Heart left ventricle (tissue), 16 donors: ENCODE measurements at regions not wholly inside any gene's neighbourhood (a gene's known extent, or its start where the extent isn't known, plus 50 kb on each side); places are given as distances from the start of the nearest gene placed in this dataset.

Experiments
- ATAC-seq, 4 donors: fragments of 200-7000 bp; cut with Tn5 transposase; one replicate each; pipeline ENCODE4 v1.9.1; 2020 to 2022; ENCODE audit warnings: moderate library complexity in 4 of 4, mild to moderate bottlenecking in 3 of 4, moderate number of reproducible peaks in 1 of 4
- DNase-seq, 5 donors: peaks; one replicate each; pipeline ENCODE4 v3.0.0-alpha.2; 2020
- H3K27ac ChIP-seq, 12 donors: fragments of 200-600 bp; sonication (generic) in 4 of 12; one replicate each; pipeline versions ENCODE4 v1.5.0 to v1.8.0; 2016 to 2022; ENCODE audit warnings: mild to moderate bottlenecking in 2 of 12
- H3K27me3 ChIP-seq, 9 donors: fragments of 200-600 bp; sonication (generic) in 2 of 9; one replicate each; pipeline versions ENCODE4 v1.5.1 to v1.8.0; 2016 to 2022; ENCODE audit warnings: mild to moderate bottlenecking in 3 of 9
- H3K36me3 ChIP-seq, 9 donors: fragments of 200-600 bp; sonication (generic) in 2 of 9; one replicate each; pipeline versions ENCODE4 v1.5.0 to v1.8.0; 2018 to 2022; ENCODE audit warnings: mild to moderate bottlenecking in 2 of 9
- H3K4me1 ChIP-seq, 12 donors: fragments of 200-600 bp; sonication (generic) in 4 of 12; one replicate each; pipeline versions ENCODE4 v1.5.0 to v1.8.0; 2016 to 2022; ENCODE audit warnings: mild to moderate bottlenecking in 3 of 12
- H3K4me3 ChIP-seq, 12 donors: fragments of 200-600 bp; sonication (generic) in 4 of 12; one replicate each; pipeline versions ENCODE4 v1.5.0 to v1.8.0; 2017 to 2022; ENCODE audit warnings: mild to moderate bottlenecking in 9 of 12, moderate library complexity in 4 of 12
- H3K9me3 ChIP-seq, 12 donors: fragments of 200-600 bp; sonication (generic) in 4 of 12; one replicate each; pipeline versions ENCODE4 v1.5.0 to v1.8.0; 2016 to 2022; ENCODE audit warnings: mild to moderate bottlenecking in 1 of 12
- CTCF ChIP-seq, 12 donors: fragments of 200-600 bp; sonication (generic) in 4 of 12; IDR thresholded peaks; one replicate each; pipeline versions ENCODE4 v1.5.0 to v1.8.0; 2018 to 2022; ENCODE audit warnings: antibody characterized with exemption in 12 of 12, mild to moderate bottlenecking in 5 of 12
- POLR2A ChIP-seq, 2 donors: fragments of 450-650 bp; IDR thresholded peaks; one replicate each; pipeline ENCODE4 v1.6.1; 2017; ENCODE audit warnings: antibody characterized with exemption in 2 of 2, mild to moderate bottlenecking in 2 of 2, moderate library complexity in 2 of 2
- WGBS, 4 donors: extraction: QIAGEN DNeasy Blood & Tissue Kit in 2 of 4; methylation state at CpG; one replicate each; pipeline versions ENCODE4 v1.1.5 to v1.1.7; 2013 to 2018; 5-methylcytosine and 5-hydroxymethylcytosine counted together
- intact Hi-C, 10 donors: fragments of 100-400 bp; cut with DNase I; formaldehyde crosslinking; loops; one replicate each; pipeline versions ENCODE4 v1.11.1 to v1.14.2; 2022
- donor health status: ischemic (EF 13 %, LVEDD 7.1; RV severe dilation, severe dysfunction).
- donor health status: healthy with polysubstance abuse.
- donor health status: DM: no; HTN: yes; CAD: no.
- donor health status: DM: no; HTN: no; CAD: no.
- donor health status: ischemic (EF 25% LVEDD 6.9; RV normal size, moderate dysfunction).
- donor health status: ischemic (EF 25% LVEDD 5.7; RV mildly dilated, moderate dysfunction).
- donor health status: healthy.
- donor health status: DM: yes; HTN: yes; CAD: no.
- donor health status: ischemic (EF 35%, LVEDD 5.7; RV mildly dilated, moderate dysfunction).
- donor health status: nonischemic (EF 11% LVEDD 7.7; RV severe dilation, severe dysfunction).
- donor health status: DM: yes; HTN: yes; CAD: no.
- donor health status: PGD.
- donor health status: ischemic (EF 29% LVEDD 5.4; RV normal size, mild dysfunction).
- donor health status: nonischemic (EF 23%, LVEDD 6.1; RV moderate dilation, normal function).

- Histone ChIP-seq H3K27ac (no peak overlapping the region), H3K9me3 (peaks cover 0 to 32% (median 0%) of the 10 kb centered on the region in 12 donors), H3K36me3 (no peaks in the 10 kb centered on the region), H3K4me3 (no peak overlapping the region), H3K27me3 (no peaks in the 10 kb centered on the region), H3K4me1 (peaks cover 0 to 4% (median 0%) of the 10 kb centered on the region in 12 donors)
- WGBS, 4 donors = 83 to 97% (median 90%) methylated on average over 2 of the region's 2 CpGs
- TF ChIP-seq CTCF (IDR thresholded peaks at IDR 0.05) = no peak
- no peak for TF ChIP-seq POLR2A (IDR thresholded peaks at IDR 0.05)
- ATAC-seq (no peak), DNase-seq (no peak)
- intact Hi-C loops = no loop called here
Observed at GRCh38 chrX:40285876-40286275, 188.1 kb upstream of the BCOR start.

- ATAC-seq (no peak), DNase-seq (no peak)
- WGBS, 4 donors = 52 to 94% (median 78%) methylated on average over 1 of the region's 1 CpG
- H3K27ac ChIP-seq = no peak overlapping the region
- no peaks in the 10 kb centered on the region for H3K27me3 ChIP-seq
- no peak for TF ChIP-seq CTCF (IDR thresholded peaks at IDR 0.05)
- peaks cover 0 to 30% (median 0%) of the 10 kb centered on the region in 12 donors for H3K9me3 ChIP-seq
- peaks cover 0 to 4% (median 0%) of the 10 kb centered on the region in 12 donors for H3K4me1 ChIP-seq
- intact Hi-C loops = no loop called here
- no peaks in the 10 kb centered on the region for H3K36me3 ChIP-seq
- no peak overlapping the region for H3K4me3 ChIP-seq
Observed at GRCh38 chrX:40284852-40285251, 187.1 kb upstream of the BCOR start.

GRCh38 chrX:40283981-40284380, 186.2 kb upstream of the BCOR start:
- TF ChIP-seq CTCF (IDR thresholded peaks at IDR 0.05) (no peak), POLR2A (IDR thresholded peaks at IDR 0.05) (no peak)
- 69 to 84% (median 73%) methylated on average over 2 of the region's 2 CpGs for WGBS, 4 donors
- Histone ChIP-seq H3K27me3 (no peaks in the 10 kb centered on the region), H3K4me3 (no peak overlapping the region), H3K9me3 (peaks cover 0 to 21% (median 0%) of the 10 kb centered on the region in 12 donors), H3K4me1 (peaks cover 0 to 4% (median 0%) of the 10 kb centered on the region in 12 donors), H3K36me3 (no peaks in the 10 kb centered on the region), H3K27ac (peak overlapping the region in 1 of 12 donors; percentile 34)
- intact Hi-C loops = no loop called here
- ATAC-seq (peak in 1 of 4 donors; percentile 39), DNase-seq (no peak)

GRCh38 chrX:40282946-40283660, 185.3 kb upstream of the BCOR start:
- H3K27ac ChIP-seq = peak overlapping the region in 2 of 12 donors; percentile 34 to 49

More at GRCh38 chrX:40282946-40283660, 185.3 kb upstream of the BCOR start:
- TF ChIP-seq POLR2A (IDR thresholded peaks at IDR 0.05) (no peak), CTCF (IDR thresholded peaks at IDR 0.05) (no peak)
- ATAC-seq (peak in 2 of 4 donors; percentile 38 to 41), DNase-seq (no peak)
- intact Hi-C loops = no loop called here
- 69 to 82% (median 75%) methylated on average over 10 of the region's 10 CpGs for WGBS, 4 donors
- H3K9me3 ChIP-seq = peaks cover 0 to 12% (median 0%) of the 10 kb centered on the region in 12 donors
- no peaks in the 10 kb centered on the region for H3K36me3 ChIP-seq
- H3K4me3 ChIP-seq = no peak overlapping the region
- no peaks in the 10 kb centered on the region for H3K27me3 ChIP-seq
- peaks cover 0 to 4% (median 0%) of the 10 kb centered on the region in 12 donors for H3K4me1 ChIP-seq
